ENCODE measurements at regions not wholly inside any gene's neighbourhood (a gene's known extent, or its start where the extent isn't known, plus 50 kb on each side); places are given as distances from the start of the nearest gene placed in this dataset.
"Not testable (repeated sequence)": the region's sequence is repeated elsewhere in the genome, so short reads cannot be mapped to it uniquely, and the experiment has no call there.

- Histone ChIP-seq H3K4me1 (ENCODE audit: insufficient read depth, low read length) (no peaks in the 10 kb centered on the region), H3K27me3 (ENCODE audit: insufficient read depth, low read length) (no peaks in the 10 kb centered on the region), H3K4me3 (ENCODE audit: low read length in 2 of 2) (no peak overlapping the region), H3K36me3 (ENCODE audit: insufficient read depth, low read length) (no peaks in the 10 kb centered on the region), H3K9me3 (ENCODE audit: control insufficient read depth in 1 of 2, low read length in 2 of 2) (no peaks in the 10 kb centered on the region), H3K27ac (ENCODE audit: low read depth, low read length) (no peak overlapping the region)
- Mint-ChIP-seq H3K27ac (no peak overlapping the region), H3K4me1 (peaks cover 0 to 12% (median 4%) of the 10 kb centered on the region in 4 donors), H3K4me3 (no peak overlapping the region), H3K27me3 (no peaks in the 10 kb centered on the region), H3K9me3 (no peaks in the 10 kb centered on the region), H3K36me3 (no peaks in the 10 kb centered on the region)
- ChIA-PET POLR2A (ENCODE audit: partially characterized antibody) (no interaction called here), CTCF (ENCODE audit: partially characterized antibody) (no interaction called here)
- intact Hi-C loops (cut with micrococcal nuclease), result no loop called here
- DNase-seq, result no peak
Observed at GRCh38 chrX:53767544-53767943, 81.0 kb upstream of the HUWE1 start.

- H3K4me3 ChIP-seq (ENCODE audit: low read length in 2 of 2); H3K4me3 Mint-ChIP-seq; H3K27ac ChIP-seq (ENCODE audit: low read depth, low read length); DNase-seq; H3K4me1 Mint-ChIP-seq; CTCF ChIA-PET (ENCODE audit: partially characterized antibody); intact Hi-C loops (cut with micrococcal nuclease); H3K9me3 ChIP-seq (ENCODE audit: control insufficient read depth in 1 of 2, low read length in 2 of 2); H3K27ac Mint-ChIP-seq; POLR2A ChIA-PET (ENCODE audit: partially characterized antibody); H3K36me3 ChIP-seq (ENCODE audit: insufficient read depth, low read length); H3K27me3 Mint-ChIP-seq; H3K27me3 ChIP-seq (ENCODE audit: insufficient read depth, low read length); H3K36me3 Mint-ChIP-seq; H3K9me3 Mint-ChIP-seq; H3K4me1 ChIP-seq (ENCODE audit: insufficient read depth, low read length): not testable (repeated sequence)
Observed at GRCh38 chrX:53757181-53757580, 70.7 kb upstream of the HUWE1 start.

- Mint-ChIP-seq H3K27me3 (no peaks in the 10 kb centered on the region), H3K4me1 (no peaks in the 10 kb centered on the region), H3K9me3 (no peaks in the 10 kb centered on the region), H3K27ac (no peak overlapping the region), H3K4me3 (no peak overlapping the region), H3K36me3 (no peaks in the 10 kb centered on the region)
- ChIA-PET CTCF (ENCODE audit: partially characterized antibody) (no interaction called here), POLR2A (ENCODE audit: partially characterized antibody) (no interaction called here)
- no peak overlapping the region for H3K27ac ChIP-seq (ENCODE audit: low read depth, low read length)
- H3K36me3 ChIP-seq (ENCODE audit: insufficient read depth, low read length), result no peaks in the 10 kb centered on the region
- no peak for DNase-seq
- no peaks in the 10 kb centered on the region for H3K4me1 ChIP-seq (ENCODE audit: insufficient read depth, low read length)
- H3K4me3 ChIP-seq (ENCODE audit: low read length in 2 of 2), result no peak overlapping the region
- intact Hi-C loops (cut with micrococcal nuclease), result no loop called here
- H3K9me3 ChIP-seq (ENCODE audit: control insufficient read depth in 1 of 2, low read length in 2 of 2), result no peaks in the 10 kb centered on the region
- H3K27me3 ChIP-seq (ENCODE audit: insufficient read depth, low read length), result no peaks in the 10 kb centered on the region
Observed at GRCh38 chrX:53746718-53747117, 60.2 kb upstream of the HUWE1 start.

- Histone ChIP-seq H3K36me3 (ENCODE audit: insufficient read depth, low read length) (no peaks in the 10 kb centered on the region), H3K4me1 (ENCODE audit: insufficient read depth, low read length) (no peaks in the 10 kb centered on the region), H3K27ac (ENCODE audit: low read depth, low read length) (no peak overlapping the region), H3K4me3 (ENCODE audit: low read length in 2 of 2) (no peak overlapping the region), H3K9me3 (ENCODE audit: control insufficient read depth in 1 of 2, low read length in 2 of 2) (no peaks in the 10 kb centered on the region), H3K27me3 (ENCODE audit: insufficient read depth, low read length) (no peaks in the 10 kb centered on the region)
- POLR2A ChIA-PET (ENCODE audit: partially characterized antibody), result no interaction called here
- CTCF ChIA-PET (ENCODE audit: partially characterized antibody), result no interaction called here
- intact Hi-C loops (cut with micrococcal nuclease), result no loop called here
- no peak for DNase-seq
- Mint-ChIP-seq H3K4me1 (no peaks in the 10 kb centered on the region), H3K9me3 (no peaks in the 10 kb centered on the region), H3K36me3 (no peaks in the 10 kb centered on the region), H3K27me3 (no peaks in the 10 kb centered on the region), H3K4me3 (no peak overlapping the region), H3K27ac (no peak overlapping the region)
Observed at GRCh38 chrX:53743244-53743643, 56.7 kb upstream of the HUWE1 start.

- H3K4me3 ChIP-seq (ENCODE audit: low read length in 2 of 2), result no peak overlapping the region
- peaks cover 4 to 15% (median 8%) of the 10 kb centered on the region in 4 donors for H3K4me1 Mint-ChIP-seq
- H3K36me3 ChIP-seq (ENCODE audit: insufficient read depth, low read length), result no peaks in the 10 kb centered on the region
- H3K9me3 Mint-ChIP-seq, result no peaks in the 10 kb centered on the region
- peaks cover 4% of the 10 kb centered on the region for H3K4me1 ChIP-seq (ENCODE audit: insufficient read depth, low read length)
- H3K27ac ChIP-seq (ENCODE audit: low read depth, low read length), result no peak overlapping the region
- DNase-seq, result no peak
- ChIA-PET CTCF (ENCODE audit: partially characterized antibody) (no interaction called here), POLR2A (ENCODE audit: partially characterized antibody) (no interaction called here)
- H3K27ac Mint-ChIP-seq, result no peak overlapping the region
- no peaks in the 10 kb centered on the region for H3K27me3 Mint-ChIP-seq
- intact Hi-C loops (cut with micrococcal nuclease), result no loop called here
- H3K4me3 Mint-ChIP-seq, result no peak overlapping the region
- no peaks in the 10 kb centered on the region for H3K36me3 Mint-ChIP-seq
- no peaks in the 10 kb centered on the region for H3K27me3 ChIP-seq (ENCODE audit: insufficient read depth, low read length)
- H3K9me3 ChIP-seq (ENCODE audit: control insufficient read depth in 1 of 2, low read length in 2 of 2), result no peaks in the 10 kb centered on the region
Observed at GRCh38 chrX:53738370-53738906, 51.9 kb upstream of the HUWE1 start.
